GM21576 (cell line): ENCODE measurements at regions not wholly inside any gene's neighbourhood (a gene's known extent, or its start where the extent isn't known, plus 50 kb on each side); places are given as distances from the start of the nearest gene placed in this dataset.
"Not testable (repeated sequence)": the region's sequence is repeated elsewhere in the genome, so short reads cannot be mapped to it uniquely, and the experiment has no call there.

ENCODE experiments used
- ATAC-seq: cut with Tn5 transposase; IDR thresholded peaks from one replicate; pipeline ENCODE4 v1.9.1; 2021; ENCODE audit warnings: mild to moderate bottlenecking, moderate library complexity; ENCODE audit not compliant: unreplicated experiment

DNA sequence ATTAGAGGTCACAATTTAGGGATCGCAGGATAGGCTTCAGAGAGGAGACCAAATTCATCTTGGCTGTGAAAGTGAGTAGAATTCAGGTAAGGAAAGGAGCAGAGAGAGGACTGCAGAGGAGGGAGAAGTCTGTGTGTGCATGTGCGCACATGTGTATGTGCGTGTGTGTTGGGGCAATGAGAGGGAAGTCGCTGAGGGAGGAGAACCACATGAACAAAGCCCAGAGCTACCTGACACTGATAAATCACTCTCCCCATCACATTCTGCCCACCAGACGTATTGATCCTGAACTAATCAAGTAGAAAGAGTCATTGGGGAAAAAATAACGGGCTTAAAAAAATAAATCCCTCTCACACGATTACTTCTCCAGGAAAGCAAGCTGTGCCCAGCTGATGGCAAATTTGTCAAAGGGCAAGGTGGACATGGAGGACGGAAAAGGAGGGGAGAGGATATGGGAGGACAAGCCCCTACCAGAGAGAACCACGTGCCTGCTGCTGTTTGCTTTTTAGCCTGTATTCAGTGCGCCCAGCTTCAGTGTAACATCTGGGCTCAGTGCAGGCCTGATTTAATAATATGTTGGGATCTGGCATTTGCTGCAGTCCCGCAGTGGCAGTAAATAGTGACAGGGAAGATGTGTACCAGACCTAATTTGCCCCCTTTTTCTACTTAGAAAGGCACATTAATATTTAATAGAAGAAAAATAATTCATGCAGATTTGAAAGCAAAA lies 307.5 kb downstream of the C1D start:
- no peak for ATAC-seq

- ATAC-seq: no peak
Measured at GRCh38 chr2:67760995-67761394, 301.8 kb downstream of the C1D start.

- ATAC-seq: no peak
Measured at GRCh38 chr2:67771380-67771779, 291.4 kb downstream of the C1D start.

DNA sequence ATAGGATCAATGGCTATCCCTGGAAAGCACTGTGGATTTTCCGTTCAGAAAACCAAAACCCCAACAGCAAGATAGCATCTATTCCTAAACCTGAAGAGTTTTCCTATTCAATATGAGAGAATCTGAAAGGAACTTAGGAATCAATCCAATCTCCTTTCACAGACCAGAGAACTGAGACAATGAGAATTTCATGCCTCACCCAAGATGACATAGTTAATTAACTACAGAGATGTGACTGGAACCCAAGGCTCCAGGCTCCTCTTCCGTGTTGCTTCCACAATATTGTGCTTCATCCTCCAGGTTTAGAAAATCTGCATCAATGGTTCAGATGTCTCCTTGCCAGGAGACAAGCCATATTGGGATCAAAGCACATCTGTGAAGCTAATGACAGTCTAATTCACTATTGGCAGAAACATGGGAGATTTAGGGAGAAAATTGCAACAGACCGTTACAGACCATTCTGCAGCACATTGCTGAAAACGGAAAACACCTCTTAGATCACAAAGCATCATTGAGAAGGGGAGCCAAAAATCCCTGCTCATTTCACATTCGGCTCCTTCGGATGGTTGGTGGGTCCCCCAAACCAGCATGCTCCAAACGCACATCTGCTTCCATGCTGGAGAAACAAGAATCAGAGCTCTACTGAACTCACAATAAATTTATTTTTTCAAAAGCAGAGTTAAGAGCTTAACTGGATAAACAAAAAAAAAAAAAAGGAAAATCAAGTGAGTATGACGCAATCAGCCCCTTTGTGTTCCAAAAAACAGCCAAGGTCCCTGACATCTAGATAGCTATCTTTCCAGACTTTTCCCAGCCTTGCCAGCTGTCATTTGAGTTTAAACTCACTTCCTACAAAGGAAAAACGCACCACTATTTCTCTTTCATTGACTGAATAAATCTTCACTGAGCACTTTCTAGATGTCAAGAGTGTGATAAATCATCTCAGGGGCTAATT lies 290.3 kb downstream of the C1D start:
- ATAC-seq: no peak

- ATAC-seq: no peak
Measured at GRCh38 chr2:67773851-67774250, 289.0 kb downstream of the C1D start.

DNA sequence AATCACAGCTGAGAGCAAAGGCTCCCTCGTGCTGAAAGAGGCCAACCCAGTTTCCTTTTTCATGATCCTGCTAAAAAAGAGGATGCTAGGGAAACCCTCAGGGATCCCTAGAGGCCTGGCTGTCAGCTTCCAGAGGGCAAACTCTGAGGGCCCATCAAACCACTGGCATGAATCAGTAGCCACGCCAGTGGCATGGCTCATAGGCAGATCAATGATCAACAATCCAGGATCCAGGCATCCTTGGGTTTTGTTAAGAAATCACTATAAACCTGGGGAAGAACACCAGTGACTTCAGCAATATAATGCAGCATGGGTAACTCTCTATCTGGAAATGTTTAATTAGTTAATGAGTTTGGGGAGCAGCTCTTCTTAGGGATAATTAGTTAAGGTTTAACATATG lies 286.5 kb downstream of the C1D start:
- ATAC-seq: no peak

GRCh38 chr2:67777010-67777409 lies 285.8 kb downstream of the C1D start:
- no peak for ATAC-seq

GRCh38 chr2:67777836-67778429 lies 284.9 kb downstream of the C1D start:
- ATAC-seq: no peak

GRCh38 chr2:67780841-67781240 lies 282.0 kb downstream of the C1D start:
- not testable (repeated sequence) for ATAC-seq

DNA sequence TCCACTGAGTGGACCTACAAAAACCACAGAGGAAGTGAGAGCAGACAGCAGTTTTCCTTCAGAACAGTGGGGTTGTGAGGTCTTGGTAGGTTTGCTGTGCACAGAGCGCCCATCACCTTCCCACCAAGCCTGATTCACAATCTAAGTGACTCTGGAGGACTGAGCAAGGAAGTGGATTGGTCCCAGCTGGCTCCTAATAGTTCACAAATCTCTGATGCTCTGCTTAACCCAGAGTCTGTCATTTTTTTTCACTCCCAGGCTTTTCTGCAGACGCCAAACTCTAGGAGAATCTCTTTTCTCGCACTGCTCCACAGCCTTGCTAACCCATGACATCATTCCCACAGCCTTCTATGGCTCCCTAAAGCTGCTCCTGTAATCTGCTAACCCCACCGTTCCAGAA lies 280.4 kb downstream of the C1D start:
- ATAC-seq: no peak

- no peak for ATAC-seq
Measured at GRCh38 chr2:67783026-67783425, 279.8 kb downstream of the C1D start.

- no peak for ATAC-seq
Measured at GRCh38 chr2:67790622-67791021, 272.2 kb downstream of the C1D start.

DNA sequence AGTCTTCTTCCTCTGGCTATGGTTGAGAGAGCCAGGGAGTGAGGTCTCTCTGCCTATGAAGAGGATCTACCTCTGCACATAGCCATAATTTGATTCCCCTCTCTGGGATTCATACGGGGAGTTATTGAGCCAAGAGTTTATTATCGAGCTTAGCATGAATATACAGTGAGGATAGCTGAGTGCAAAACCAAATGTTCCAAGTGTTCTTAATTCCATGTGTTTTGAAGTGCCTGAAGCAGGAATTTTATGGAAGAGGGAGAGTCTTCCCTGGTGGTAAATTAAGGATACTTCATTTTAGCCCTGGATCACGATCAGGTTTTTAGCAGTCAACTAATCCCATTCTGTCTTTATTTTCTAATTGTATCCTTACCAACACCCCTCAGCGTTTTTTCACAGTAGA lies 270.6 kb downstream of the C1D start:
- ATAC-seq: no peak

GRCh38 chr2:67792681-67793091 lies 270.1 kb downstream of the C1D start:
- ATAC-seq: no peak

- ATAC-seq: no peak
Measured at GRCh38 chr2:67797801-67798540, 264.8 kb downstream of the C1D start.

- ATAC-seq: no peak
Measured at GRCh38 chr2:67798541-67799160, 264.2 kb downstream of the C1D start.

DNA sequence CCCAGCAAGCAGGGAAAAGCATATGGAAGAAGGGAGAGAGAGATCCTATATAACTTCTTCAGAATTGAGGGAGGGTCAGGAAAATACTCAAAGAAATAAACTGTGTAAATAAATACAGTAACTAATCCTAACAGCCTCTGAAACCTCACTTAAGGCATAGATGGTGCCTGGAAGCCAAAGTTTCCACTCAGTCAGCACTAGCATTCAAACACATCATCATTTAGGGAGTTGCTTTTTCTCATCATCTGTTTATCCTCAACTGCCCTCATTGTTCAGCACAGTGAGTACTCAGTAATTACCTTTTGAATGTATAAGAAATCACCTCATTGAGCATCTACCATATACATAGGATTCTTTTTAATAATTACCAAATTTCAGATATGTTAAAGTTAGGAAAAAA lies 262.9 kb downstream of the C1D start:
- no peak for ATAC-seq

GRCh38 chr2:67802291-67802690 lies 260.5 kb downstream of the C1D start:
- ATAC-seq: no peak

DNA sequence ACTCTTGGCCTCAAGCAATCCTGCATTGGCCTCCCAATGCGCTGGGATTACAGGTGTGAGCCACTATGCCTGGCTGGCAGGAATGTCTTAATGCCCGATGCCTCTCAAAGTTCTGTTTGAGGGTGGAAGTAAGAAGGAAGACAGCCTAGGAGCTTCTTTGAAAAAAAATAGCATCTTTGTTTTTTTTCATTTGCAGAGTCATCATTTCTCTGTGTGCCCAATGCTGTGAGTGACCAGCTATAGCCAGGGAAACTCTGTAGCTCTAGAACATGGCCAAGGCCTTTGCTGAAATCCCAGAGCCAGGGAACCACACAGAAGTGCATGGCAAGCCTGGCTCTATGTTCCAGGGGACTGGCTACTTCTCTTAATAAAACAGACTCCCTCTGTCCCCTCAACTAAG lies 260.0 kb downstream of the C1D start:
- no peak for ATAC-seq

- no peak for ATAC-seq
Measured at GRCh38 chr2:67806816-67807215, 256.0 kb downstream of the C1D start.

DNA sequence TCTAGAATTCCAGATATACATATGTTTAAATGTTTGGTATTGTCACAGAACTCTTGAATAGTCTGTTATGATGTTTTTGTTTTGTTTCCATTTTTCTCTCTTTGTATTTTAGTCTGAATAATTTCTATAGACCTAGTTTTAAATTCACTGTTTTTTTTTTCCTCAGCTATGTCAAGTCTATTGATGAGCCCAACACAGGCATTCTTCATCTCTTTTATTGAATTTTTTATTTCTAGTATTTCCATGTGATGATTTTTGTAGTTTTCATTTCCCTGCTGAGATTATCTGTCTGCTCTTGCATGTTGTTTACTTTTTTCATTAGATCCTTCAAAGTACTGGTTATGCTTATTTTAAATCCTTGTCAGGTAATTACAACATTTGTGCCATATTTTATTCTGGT lies 254.7 kb downstream of the C1D start:
- no peak for ATAC-seq
